ES-I3 (cell line): ENCODE measurements at regions not wholly inside any gene's neighbourhood (a gene's known extent, or its start where the extent isn't known, plus 50 kb on each side); places are given as distances from the start of the nearest gene placed in this dataset.

Source experiments
- H3K36me3 ChIP-seq: 2 replicates; pipeline ENCODE4 v1.6.1; 2013; ENCODE audit warnings: mild to moderate bottlenecking, low read length, control low read depth, moderate library complexity; ENCODE audit not compliant: insufficient read depth
- H3K4me1 ChIP-seq: 2 replicates; pipeline ENCODE4 v1.6.1; 2013; ENCODE audit warnings: mild to moderate bottlenecking, control low read depth, low read length; ENCODE audit not compliant: insufficient read depth
- H3K9ac ChIP-seq: 2 replicates; pipeline ENCODE4 v1.6.1; 2013; ENCODE audit warnings: low read depth, mild to moderate bottlenecking, low read length, moderate library complexity
- H3K9me3 ChIP-seq: 2 replicates; pipeline ENCODE4 v1.6.1; 2013; ENCODE audit warnings: mild to moderate bottlenecking, low read length, moderate library complexity; ENCODE audit not compliant: control insufficient read depth, insufficient read depth

- no peak overlapping the region for H3K9ac ChIP-seq
- no peaks in the 10 kb centered on the region for H3K36me3 ChIP-seq
- H3K9me3 ChIP-seq = no peaks in the 10 kb centered on the region
- peaks cover 10% of the 10 kb centered on the region for H3K4me1 ChIP-seq
Observed at GRCh38 chr18:79612291-79613108, 67.1 kb upstream of the CTDP1 start.

GRCh38 chr18:79613186-79613931 is 66.2 kb upstream of the CTDP1 start:
- Histone ChIP-seq H3K9me3 (no peaks in the 10 kb centered on the region), H3K36me3 (no peaks in the 10 kb centered on the region), H3K9ac (no peak overlapping the region), H3K4me1 (peaks cover 10% of the 10 kb centered on the region)

- Histone ChIP-seq H3K36me3 (no peaks in the 10 kb centered on the region), H3K9me3 (no peaks in the 10 kb centered on the region), H3K4me1 (peaks cover 10% of the 10 kb centered on the region), H3K9ac (no peak overlapping the region)
Observed at GRCh38 chr18:79614211-79614955, 65.2 kb upstream of the CTDP1 start.

DNA sequence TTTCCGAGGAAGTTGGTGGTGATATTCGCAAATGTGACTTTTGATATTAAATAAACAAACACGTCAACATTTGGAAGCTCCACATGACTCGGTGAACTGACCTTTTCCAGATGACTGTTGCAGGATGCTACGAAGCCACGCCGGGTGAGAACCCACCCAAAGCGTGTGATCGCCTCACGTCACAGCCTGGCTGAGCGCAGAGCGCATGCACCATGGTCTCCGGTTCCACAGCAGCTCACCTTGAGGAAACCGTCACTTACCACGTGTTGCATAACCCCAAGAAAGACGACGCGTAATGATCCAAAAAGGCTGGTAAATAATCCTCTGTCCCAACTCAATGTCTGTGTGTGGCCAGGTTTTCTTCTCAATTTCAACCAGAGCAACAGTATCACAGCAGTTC is 64.5 kb upstream of the CTDP1 start:
- Histone ChIP-seq H3K4me1 (peaks cover 10% of the 10 kb centered on the region), H3K9ac (no peak overlapping the region), H3K9me3 (no peaks in the 10 kb centered on the region), H3K36me3 (no peaks in the 10 kb centered on the region)

DNA sequence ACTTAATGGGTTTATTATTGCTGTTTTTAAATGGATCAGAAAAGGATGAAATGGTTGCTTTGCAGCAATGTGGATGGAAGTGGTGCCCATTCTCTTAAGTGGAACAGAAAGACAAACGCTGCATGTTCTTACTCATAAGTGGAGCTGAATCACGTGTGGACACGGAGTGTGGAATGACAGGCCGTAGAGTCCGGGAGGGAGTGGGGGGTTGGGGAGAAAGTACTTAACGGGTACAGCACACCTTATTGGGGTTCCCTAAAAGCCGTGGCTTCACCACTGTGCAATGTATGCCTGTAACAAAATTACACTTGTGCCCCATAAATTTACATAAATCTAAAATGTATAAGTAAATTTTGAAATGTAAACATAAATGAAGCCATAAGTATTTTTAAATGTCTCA is 64.0 kb upstream of the CTDP1 start:
- Histone ChIP-seq H3K4me1 (peaks cover 8% of the 10 kb centered on the region), H3K36me3 (no peaks in the 10 kb centered on the region), H3K9ac (no peak overlapping the region), H3K9me3 (no peaks in the 10 kb centered on the region)

GRCh38 chr18:79616651-79617510 is 62.7 kb upstream of the CTDP1 start:
- no peaks in the 10 kb centered on the region for H3K36me3 ChIP-seq
- H3K9me3 ChIP-seq = no peaks in the 10 kb centered on the region
- peak overlapping the region; percentile 62; the same call in 1 of the 2 replicates for H3K9ac ChIP-seq
- no peaks in the 10 kb centered on the region for H3K4me1 ChIP-seq

GRCh38 chr18:79617511-79618500 is 61.8 kb upstream of the CTDP1 start:
- peak overlapping the region; percentile 1; the same call in 1 of the 2 replicates for H3K9ac ChIP-seq
- H3K9me3 ChIP-seq = no peaks in the 10 kb centered on the region
- no peaks in the 10 kb centered on the region for H3K4me1 ChIP-seq
- no peaks in the 10 kb centered on the region for H3K36me3 ChIP-seq

GRCh38 chr18:79620576-79621165 is 58.9 kb upstream of the CTDP1 start:
- Histone ChIP-seq H3K36me3 (no peaks in the 10 kb centered on the region), H3K9ac (no peak overlapping the region), H3K4me1 (no peaks in the 10 kb centered on the region), H3K9me3 (no peaks in the 10 kb centered on the region)

GRCh38 chr18:79621501-79621900 is 58.1 kb upstream of the CTDP1 start:
- Histone ChIP-seq H3K4me1 (no peaks in the 10 kb centered on the region), H3K9ac (no peak overlapping the region), H3K36me3 (no peaks in the 10 kb centered on the region), H3K9me3 (no peaks in the 10 kb centered on the region)

DNA sequence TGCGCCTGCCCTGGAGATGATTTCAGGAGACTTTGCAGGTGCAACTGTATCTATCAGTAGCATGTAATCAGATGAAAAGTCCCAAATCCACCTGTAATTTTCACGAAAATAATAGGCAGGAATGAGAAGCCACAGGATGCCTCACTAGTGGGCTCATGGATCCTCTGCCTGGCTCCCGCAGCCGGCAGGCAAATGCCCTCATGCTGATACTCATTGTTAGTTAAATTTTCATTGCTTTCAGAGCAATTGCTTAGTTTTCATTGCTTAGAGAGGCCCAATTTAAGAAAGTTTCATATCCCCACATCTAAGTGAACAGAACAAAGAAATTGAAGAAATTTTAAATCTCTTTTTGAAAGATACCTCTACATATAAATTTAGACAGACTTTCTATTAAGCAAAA is 57.6 kb upstream of the CTDP1 start:
- Histone ChIP-seq H3K4me1 (no peaks in the 10 kb centered on the region), H3K9ac (no peak overlapping the region), H3K36me3 (no peaks in the 10 kb centered on the region), H3K9me3 (no peaks in the 10 kb centered on the region)

DNA sequence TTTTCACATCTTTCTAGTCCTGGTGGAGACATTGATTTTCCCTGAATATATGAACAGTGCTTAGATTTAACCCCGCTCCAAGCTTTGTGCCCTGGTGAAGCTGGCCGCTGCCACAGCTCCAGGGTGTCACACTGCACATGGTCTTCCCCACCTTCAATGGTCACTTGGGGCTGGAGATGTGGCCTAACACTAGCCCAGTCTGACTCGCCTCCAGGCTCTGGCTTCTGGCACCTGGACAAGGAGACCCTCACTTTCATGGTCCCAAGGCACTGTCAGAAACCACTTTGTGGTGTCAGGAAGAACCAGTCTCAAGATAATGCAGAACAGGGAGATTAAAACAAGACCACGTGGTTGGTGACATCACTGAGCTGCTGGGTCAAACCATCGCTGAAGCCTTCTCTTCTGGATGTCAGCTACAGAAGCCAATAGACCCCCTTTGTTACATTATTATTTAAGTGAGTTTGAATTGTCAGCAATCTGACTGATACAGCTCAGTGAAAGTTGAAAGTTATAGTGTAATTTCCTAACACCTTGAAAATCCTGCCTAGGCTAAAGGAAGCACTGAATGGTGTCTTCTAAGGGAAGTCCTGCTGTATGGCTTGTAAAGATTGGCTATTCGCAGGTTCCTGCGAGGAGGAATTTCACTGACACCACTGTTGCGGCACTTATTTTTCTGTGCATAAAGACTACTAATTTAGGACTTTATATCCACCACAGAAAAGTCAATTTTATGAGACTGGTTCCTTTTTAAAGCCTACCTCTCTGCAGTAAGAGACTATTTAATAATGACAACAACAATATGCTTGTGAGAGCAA is 55.0 kb upstream of the CTDP1 start:
- no peaks in the 10 kb centered on the region for H3K36me3 ChIP-seq
- H3K9ac ChIP-seq = no peak overlapping the region

GRCh38 chr18:79625195-79625923 is 54.2 kb upstream of the CTDP1 start:
- Histone ChIP-seq H3K9me3 (no peaks in the 10 kb centered on the region), H3K9ac (no peak overlapping the region), H3K4me1 (no peaks in the 10 kb centered on the region), H3K36me3 (no peaks in the 10 kb centered on the region)

More for the DNA sequence above, 55.0 kb upstream of the CTDP1 start:
- H3K9me3 ChIP-seq = no peaks in the 10 kb centered on the region
- no peaks in the 10 kb centered on the region for H3K4me1 ChIP-seq
